ENCODE measurements at regions not wholly inside any gene's neighbourhood (a gene's known extent, or its start where the extent isn't known, plus 50 kb on each side); places are given as distances from the start of the nearest gene placed in this dataset.

GRCh38 chr22:48692734-48693376 is 1134.8 kb downstream of the BRD1 start (continued):
- TF ChIP-seq ZNF510 (CRISPR knock-in tag; IDR thresholded peaks at IDR 0.05; ENCODE audit: low read depth): no peak
- TF ChIP-seq ZNF121 (CRISPR knock-in tag; IDR thresholded peaks at IDR 0.05): no peak
- no peak for TF ChIP-seq ARID2 (CRISPR knock-in tag; IDR thresholded peaks at IDR 0.05; ENCODE audit: borderline replicate concordance)
- TF ChIP-seq ZBTB49 (CRISPR knock-in tag; IDR thresholded peaks at IDR 0.05; ENCODE audit: borderline replicate concordance): no peak
- peak; percentile 80 for TF ChIP-seq MAX (IDR thresholded peaks at IDR 0.05)
- TF ChIP-seq ZNF20 (CRISPR knock-in tag; IDR thresholded peaks at IDR 0.05): no peak
- no peak for TF ChIP-seq THYN1 (CRISPR knock-in tag; IDR thresholded peaks at IDR 0.05; ENCODE audit: borderline replicate concordance, low read depth)
- TF ChIP-seq SPEN (CRISPR knock-in tag; IDR thresholded peaks at IDR 0.05; ENCODE audit: low read depth): peak; percentile 77
- peak; percentile 63 for TF ChIP-seq ZNF605 (CRISPR knock-in tag; IDR thresholded peaks at IDR 0.05)
- no peak for TF ChIP-seq FOXO4 (CRISPR knock-in tag; conservative IDR thresholded peaks at IDR 0.05)
- no peak; the same call in 1 of the 2 replicates for TF ChIP-seq SIN3A (IDR thresholded peaks at IDR 0.05; ENCODE audit: borderline replicate concordance, low read depth, low read length)
- TF ChIP-seq ZNF547 (CRISPR knock-in tag; IDR thresholded peaks at IDR 0.05): peak; percentile 86
- TF ChIP-seq EEA1 (CRISPR knock-in tag; IDR thresholded peaks at IDR 0.05; ENCODE audit: borderline replicate concordance): no peak
- TF ChIP-seq ZNF703 (CRISPR knock-in tag; IDR thresholded peaks at IDR 0.05; ENCODE audit: borderline replicate concordance): 0 out of 2 replicates have a peak, but pooled peaks have one; percentile 52
- no peak for TF ChIP-seq ZNF704 (CRISPR knock-in tag; IDR thresholded peaks at IDR 0.05; ENCODE audit: borderline replicate concordance)
- no peak for TF ChIP-seq SYNCRIP (IDR thresholded peaks at IDR 0.05; ENCODE audit: insufficient read depth, low read depth, low read length)
- TF ChIP-seq ZSCAN9 (CRISPR knock-in tag; IDR thresholded peaks at IDR 0.05; ENCODE audit: borderline replicate concordance): 0 out of 2 replicates have a peak, but pooled peaks have one; percentile 17
- TF ChIP-seq ZNF281 (CRISPR knock-in tag; IDR thresholded peaks at IDR 0.05; ENCODE audit: borderline replicate concordance): no peak
- no peak for TF ChIP-seq JDP2 (CRISPR knock-in tag; IDR thresholded peaks at IDR 0.05; ENCODE audit: borderline replicate concordance)
- peak; percentile 75 for TF ChIP-seq HDAC1 (CRISPR knock-in tag; IDR thresholded peaks at IDR 0.05)
- TF ChIP-seq REPIN1 (CRISPR knock-in tag; IDR thresholded peaks at IDR 0.05; ENCODE audit: borderline replicate concordance, low read depth): peak; percentile 74; the same call in 1 of the 2 replicates
- TF ChIP-seq ESRRA (CRISPR knock-in tag; IDR thresholded peaks at IDR 0.05; ENCODE audit: low read depth): peak; percentile 99

Data from HepG2 (cell line).